ENCODE measurements at regions not wholly inside any gene's neighbourhood (a gene's known extent, or its start where the extent isn't known, plus 50 kb on each side); places are given as distances from the start of the nearest gene placed in this dataset.

DNA sequence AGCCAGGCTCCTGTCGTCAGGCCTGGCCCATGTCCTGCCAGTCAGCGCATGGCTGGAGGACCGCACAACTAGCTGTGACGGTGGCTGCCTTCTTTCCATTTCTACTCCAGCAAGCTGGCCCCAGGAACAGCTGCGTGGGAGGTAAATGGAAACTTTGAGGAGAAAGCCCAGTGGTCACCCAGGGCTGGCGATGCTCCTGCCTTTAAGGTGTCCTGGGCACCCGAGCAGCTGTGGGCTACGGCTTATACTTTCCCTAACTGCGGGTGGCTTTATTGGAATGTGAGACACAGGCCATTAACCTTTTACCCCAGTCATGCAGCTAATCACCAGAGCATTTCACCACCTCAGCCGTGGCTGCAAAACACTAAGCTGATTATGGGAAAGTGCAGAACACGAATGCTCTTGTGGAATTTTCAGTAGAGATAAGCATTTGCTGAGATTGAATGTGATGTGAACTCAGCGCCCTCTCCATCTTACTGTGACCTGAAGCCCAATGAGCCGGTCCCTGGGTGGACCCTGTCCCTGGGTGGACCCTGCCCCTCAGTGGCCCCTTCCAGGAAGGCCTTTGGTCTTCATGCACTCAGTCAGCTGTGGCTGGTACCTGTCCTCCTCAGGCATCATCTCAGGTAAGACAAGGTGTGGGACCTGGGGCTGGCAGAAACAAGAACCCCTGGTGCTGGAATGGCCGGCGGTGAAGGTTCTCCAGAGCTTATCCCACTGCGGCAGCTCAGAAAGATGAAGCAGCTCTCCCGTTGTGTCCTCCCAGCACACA lies 275.4 kb upstream of the HS6ST1 start:
- WGBS, 3 donors: 44 to 61% (median 53%) methylated on average over 17 of the region's 17 CpGs
- H3K4me3 ChIP-seq: no peak overlapping the region
- DNase-seq (no peak), ATAC-seq (no peak)
- no peak overlapping the region for H3K27ac ChIP-seq
- peaks cover 0 to 4% (median 0%) of the 10 kb centered on the region in 3 donors for H3K27me3 ChIP-seq (ENCODE audit: insufficient read depth in 3 of 3, low read length in 2 of 3)
- TF ChIP-seq, protein P1, sequence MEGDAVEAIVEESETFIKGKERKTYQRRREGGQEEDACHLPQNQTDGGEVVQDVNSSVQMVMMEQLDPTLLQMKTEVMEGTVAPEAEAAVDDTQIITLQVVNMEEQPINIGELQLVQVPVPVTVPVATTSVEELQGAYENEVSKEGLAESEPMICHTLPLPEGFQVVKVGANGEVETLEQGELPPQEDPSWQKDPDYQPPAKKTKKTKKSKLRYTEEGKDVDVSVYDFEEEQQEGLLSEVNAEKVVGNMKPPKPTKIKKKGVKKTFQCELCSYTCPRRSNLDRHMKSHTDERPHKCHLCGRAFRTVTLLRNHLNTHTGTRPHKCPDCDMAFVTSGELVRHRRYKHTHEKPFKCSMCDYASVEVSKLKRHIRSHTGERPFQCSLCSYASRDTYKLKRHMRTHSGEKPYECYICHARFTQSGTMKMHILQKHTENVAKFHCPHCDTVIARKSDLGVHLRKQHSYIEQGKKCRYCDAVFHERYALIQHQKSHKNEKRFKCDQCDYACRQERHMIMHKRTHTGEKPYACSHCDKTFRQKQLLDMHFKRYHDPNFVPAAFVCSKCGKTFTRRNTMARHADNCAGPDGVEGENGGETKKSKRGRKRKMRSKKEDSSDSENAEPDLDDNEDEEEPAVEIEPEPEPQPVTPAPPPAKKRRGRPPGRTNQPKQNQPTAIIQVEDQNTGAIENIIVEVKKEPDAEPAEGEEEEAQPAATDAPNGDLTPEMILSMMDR (IDR thresholded peaks at IDR 0.05): no peak
- H3K4me1 ChIP-seq: no peaks in the 10 kb centered on the region
- intact Hi-C loops (cut with DNase I): no loop called here
- no peaks in the 10 kb centered on the region for H3K9me3 ChIP-seq
- no peaks in the 10 kb centered on the region for H3K36me3 ChIP-seq (ENCODE audit: insufficient read depth in 1 of 2, low read depth in 1 of 2)

DNA sequence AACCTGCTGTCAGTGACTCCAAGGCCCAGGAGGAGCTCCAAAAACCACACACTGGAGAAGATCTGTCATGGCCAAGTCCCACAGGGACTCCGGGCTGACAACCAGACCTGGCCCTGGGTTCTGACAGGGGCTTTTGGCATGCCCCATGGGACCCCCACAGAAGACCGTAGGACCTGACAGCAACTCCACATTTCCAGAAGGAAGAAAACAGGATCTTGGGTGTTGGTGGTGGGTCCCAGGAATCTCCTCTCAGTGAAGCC lies 275.9 kb upstream of the HS6ST1 start:
- Histone ChIP-seq H3K4me1 (no peaks in the 10 kb centered on the region), H3K36me3 (ENCODE audit: insufficient read depth in 1 of 2, low read depth in 1 of 2) (no peaks in the 10 kb centered on the region), H3K27me3 (ENCODE audit: insufficient read depth in 3 of 3, low read length in 2 of 3) (peaks cover 0 to 4% (median 0%) of the 10 kb centered on the region in 3 donors), H3K27ac (no peak overlapping the region), H3K4me3 (no peak overlapping the region), H3K9me3 (no peaks in the 10 kb centered on the region)
- ATAC-seq (no peak), DNase-seq (no peak)
- 71 to 84% (median 74%) methylated on average over 2 of the region's 2 CpGs for WGBS, 3 donors
- TF ChIP-seq, protein P1 (IDR thresholded peaks at IDR 0.05): no peak
- intact Hi-C loops (cut with DNase I): no loop called here

DNA sequence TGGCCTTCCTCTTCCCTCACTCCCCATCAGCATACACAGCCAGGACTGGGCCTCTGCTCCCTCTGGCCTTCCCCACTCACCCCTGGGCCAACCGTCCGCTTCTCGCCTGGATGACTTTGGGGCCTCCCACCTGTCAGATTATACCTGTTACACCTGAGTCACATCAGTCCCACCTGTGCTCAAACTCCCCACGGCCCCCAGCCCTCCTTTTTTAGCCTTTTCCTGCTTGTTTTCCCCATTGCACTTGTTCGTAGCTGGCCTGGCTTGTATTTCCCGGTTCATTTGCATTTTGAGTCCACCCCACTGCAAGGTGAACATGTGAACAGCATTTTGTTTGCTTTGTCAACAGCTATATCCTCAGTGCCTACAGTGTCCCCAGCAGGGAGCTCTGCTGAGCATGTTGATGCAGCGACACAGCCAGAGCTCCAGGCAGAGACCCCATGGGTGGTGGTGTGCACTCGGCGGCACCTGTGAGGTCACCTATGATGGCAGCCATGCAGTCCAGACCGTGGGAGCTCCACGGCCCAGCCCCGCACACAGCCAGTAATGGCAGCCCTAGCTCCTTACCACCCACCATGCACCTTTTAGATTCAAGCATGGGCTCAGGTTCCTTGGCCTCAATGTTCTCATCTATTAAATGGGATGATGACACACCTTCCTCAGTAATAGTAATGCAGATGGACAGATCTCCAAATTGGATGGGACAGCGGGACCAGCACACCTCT lies 276.4 kb upstream of the HS6ST1 start:
- TF ChIP-seq, protein P1 (IDR thresholded peaks at IDR 0.05): no peak
- Histone ChIP-seq H3K27me3 (ENCODE audit: insufficient read depth in 3 of 3, low read length in 2 of 3) (peaks cover 0 to 4% (median 0%) of the 10 kb centered on the region in 3 donors), H3K27ac (no peak overlapping the region), H3K4me1 (no peaks in the 10 kb centered on the region), H3K36me3 (ENCODE audit: insufficient read depth in 1 of 2, low read depth in 1 of 2) (no peaks in the 10 kb centered on the region), H3K4me3 (no peak overlapping the region), H3K9me3 (no peaks in the 10 kb centered on the region)
- ATAC-seq (no peak), DNase-seq (no peak)
- 78 to 87% (median 82%) methylated on average over 13 of the region's 13 CpGs for WGBS, 3 donors
- intact Hi-C loops (cut with DNase I): no loop called here

DNA sequence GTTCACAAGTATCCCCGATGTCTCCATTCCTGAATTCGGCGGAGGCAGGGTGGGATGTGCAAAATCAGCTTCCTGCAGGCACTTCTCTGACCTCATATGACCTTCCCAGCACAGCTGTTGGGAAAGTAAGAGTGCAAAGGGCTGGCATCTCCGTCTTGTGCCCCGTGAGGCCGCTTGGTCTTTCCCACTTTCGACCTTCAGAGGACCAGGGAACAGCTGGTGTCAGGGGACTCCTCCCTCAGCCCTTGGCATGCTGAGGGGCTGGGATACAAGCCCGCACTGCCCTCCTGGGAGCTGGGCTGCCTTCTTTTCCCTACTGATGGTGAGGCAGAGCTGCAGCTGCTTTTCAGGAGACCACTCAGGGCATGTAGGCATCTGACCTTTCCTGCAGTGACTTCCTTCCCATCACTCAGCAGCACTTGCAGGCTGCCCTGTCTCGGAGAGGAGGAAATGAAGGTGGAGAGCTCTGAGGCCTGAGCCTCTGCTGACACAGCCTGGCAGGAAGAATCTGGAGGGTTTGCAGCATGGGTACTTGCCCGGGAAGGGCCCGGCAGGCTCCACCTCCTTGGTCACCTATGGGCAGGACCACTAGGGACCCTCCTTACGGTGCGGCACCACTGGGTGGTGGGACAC lies 277.2 kb upstream of the HS6ST1 start:
- Histone ChIP-seq H3K9me3 (no peaks in the 10 kb centered on the region), H3K4me1 (no peaks in the 10 kb centered on the region), H3K4me3 (no peak overlapping the region), H3K27me3 (ENCODE audit: insufficient read depth in 3 of 3, low read length in 2 of 3) (peaks cover 0 to 4% (median 0%) of the 10 kb centered on the region in 3 donors), H3K36me3 (ENCODE audit: insufficient read depth in 1 of 2, low read depth in 1 of 2) (no peaks in the 10 kb centered on the region), H3K27ac (no peak overlapping the region)
- ATAC-seq (no peak), DNase-seq (no peak)
- WGBS, 3 donors: 31 to 42% (median 32%) methylated on average over 13 of the region's 13 CpGs
- intact Hi-C loops (cut with DNase I): no loop called here
- TF ChIP-seq, protein P1 (IDR thresholded peaks at IDR 0.05): no peak

Measured in psoas muscle (tissue), 7 donors.